Hepatocyte (in vitro differentiated cells): ENCODE measurements at regions not wholly inside any gene's neighbourhood (a gene's known extent, or its start where the extent isn't known, plus 50 kb on each side); places are given as distances from the start of the nearest gene placed in this dataset.

Experiments used
- DNase-seq: peaks from one replicate; pipeline ENCODE4 v3.0.0-alpha.2; 2016; ENCODE audit warnings: low spot score
- H2AFZ ChIP-seq: fragments of 200-600 bp; sonication (generic); 2 replicates; pipeline ENCODE4 v1.6.0; 2016; ENCODE audit warnings: antibody characterized with exemption, mild to moderate bottlenecking
- H3K27ac ChIP-seq: fragments of 200-600 bp; sonication (generic); 2 replicates; pipeline ENCODE4 v1.5.1; 2016; ENCODE audit warnings: mild to moderate bottlenecking
- H3K27me3 ChIP-seq: fragments of 200-600 bp; sonication (generic); 2 replicates; pipeline ENCODE4 v1.6.1; 2016
- H3K36me3 ChIP-seq: fragments of 200-600 bp; sonication (generic); replicated peaks from 2 replicates; pipeline ENCODE4 v1.5.1; 2016; ENCODE audit warnings: low read depth; ENCODE audit not compliant: insufficient read depth
- H3K4me1 ChIP-seq: fragments of 200-600 bp; sonication (generic); 2 replicates; pipeline ENCODE4 v1.5.1; 2016; ENCODE audit warnings: mild to moderate bottlenecking, moderate library complexity; ENCODE audit not compliant: insufficient read depth
- H3K4me2 ChIP-seq: fragments of 200-600 bp; sonication (generic); 2 replicates; pipeline ENCODE4 v1.6.0; 2016
- H3K4me3 ChIP-seq: fragments of 200-600 bp; sonication (generic); 2 replicates; pipeline ENCODE4 v1.5.1; 2016; ENCODE audit warnings: mild to moderate bottlenecking
- H3K79me2 ChIP-seq: fragments of 200-600 bp; sonication (generic); 2 replicates; pipeline ENCODE4 v1.6.0; 2017; ENCODE audit warnings: mild to moderate bottlenecking
- H3K9me2 ChIP-seq: fragments of 200-600 bp; sonication (generic); replicated peaks from 2 replicates; pipeline ENCODE4 v1.6.0; 2017; ENCODE audit warnings: mild to moderate bottlenecking; ENCODE audit not compliant: insufficient read depth
- H3K9me3 ChIP-seq: fragments of 200-600 bp; sonication (generic); 2 replicates; pipeline ENCODE4 v1.5.1; 2016; ENCODE audit warnings: low read depth, mild to moderate bottlenecking
- H4K20me1 ChIP-seq: fragments of 200-600 bp; sonication (generic); 2 replicates; pipeline ENCODE4 v1.6.0; 2016; ENCODE audit warnings: mild to moderate bottlenecking; ENCODE audit not compliant: insufficient read depth, poor library complexity, severe bottlenecking
- CTCF ChIP-seq: fragments of 200-600 bp; sonication (generic); IDR thresholded peaks from 2 replicates; pipeline ENCODE4 v1.5.1; 2016; ENCODE audit warnings: antibody characterized with exemption, mild to moderate bottlenecking; ENCODE audit not compliant: poor library complexity
- EZH2 ChIP-seq: fragments of 200-600 bp; sonication (generic); IDR thresholded peaks from 2 replicates; pipeline ENCODE4 v1.6.1; 2016; ENCODE audit warnings: antibody characterized with exemption, mild to moderate bottlenecking, borderline replicate concordance
- EZH2phosphoT487 ChIP-seq: fragments of 200-600 bp; sonication (generic); IDR thresholded peaks from one replicate; pipeline ENCODE4 v1.6.1; 2018; ENCODE audit warnings: antibody characterized with exemption, mild to moderate bottlenecking, low read depth, moderate library complexity; ENCODE audit not compliant: unreplicated experiment, severe bottlenecking
- WGBS: methylation state at CpG from one replicate; pipeline ENCODE4 v1.1.6; 2016; ENCODE audit warnings: low lambda C conversion rate; ENCODE audit errors: missing lambda C conversion rate; 5-methylcytosine and 5-hydroxymethylcytosine counted together

- Histone ChIP-seq H3K4me2 (peak overlapping the region; percentile 38), H3K4me1 (no peaks in the 10 kb centered on the region), H4K20me1 (no peaks in the 10 kb centered on the region), H3K79me2 (no peaks in the 10 kb centered on the region), H2AFZ (no peak overlapping the region), H3K36me3 (no peaks in the 10 kb centered on the region), H3K9me3 (no peaks in the 10 kb centered on the region), H3K4me3 (no peak overlapping the region), H3K9me2 (no peaks in the 10 kb centered on the region), H3K27me3 (no peaks in the 10 kb centered on the region), H3K27ac (no peak overlapping the region)
- 18% methylated on average over 7 of the region's 7 CpGs for WGBS
- peak; percentile 37 for DNase-seq
- no peak for TF ChIP-seq CTCF
- no peak for TF ChIP-seq EZH2
- no peak for TF ChIP-seq EZH2phosphoT487
Measured at GRCh38 chr5:5616247-5616895, 193.9 kb downstream of the ICE1 start.

GRCh38 chr5:5615569-5615968, 193.1 kb downstream of the ICE1 start:
- Histone ChIP-seq H2AFZ (no peak overlapping the region), H3K36me3 (no peaks in the 10 kb centered on the region), H3K4me3 (no peak overlapping the region), H3K4me1 (no peaks in the 10 kb centered on the region), H3K79me2 (no peaks in the 10 kb centered on the region), H4K20me1 (no peaks in the 10 kb centered on the region), H3K9me3 (no peaks in the 10 kb centered on the region), H3K27ac (no peak overlapping the region), H3K9me2 (no peaks in the 10 kb centered on the region), H3K4me2 (no peak overlapping the region), H3K27me3 (no peaks in the 10 kb centered on the region)
- DNase-seq = no peak
- no peak for TF ChIP-seq EZH2phosphoT487
- TF ChIP-seq EZH2 = no peak
- TF ChIP-seq CTCF = no peak
- 54% methylated on average over 1 of the region's 1 CpG for WGBS

GRCh38 chr5:5613261-5613990, 190.9 kb downstream of the ICE1 start:
- H3K4me2 ChIP-seq = no peak overlapping the region
- no peak for TF ChIP-seq EZH2
- no peak for TF ChIP-seq EZH2phosphoT487
- no peak for TF ChIP-seq CTCF
- H4K20me1 ChIP-seq = no peaks in the 10 kb centered on the region
- H3K9me3 ChIP-seq = no peaks in the 10 kb centered on the region
- H3K27me3 ChIP-seq = no peaks in the 10 kb centered on the region
- no peak for DNase-seq
- WGBS = 91% methylated on average over 6 of the region's 6 CpGs
- H3K4me3 ChIP-seq = no peak overlapping the region
- no peaks in the 10 kb centered on the region for H3K4me1 ChIP-seq
- H3K36me3 ChIP-seq = no peaks in the 10 kb centered on the region
- H3K79me2 ChIP-seq = no peaks in the 10 kb centered on the region
- no peak overlapping the region for H2AFZ ChIP-seq
- H3K27ac ChIP-seq = no peak overlapping the region
- no peaks in the 10 kb centered on the region for H3K9me2 ChIP-seq
